Activated CD4-positive, alpha-beta memory T cell treated with anti-CD3 and anti-CD28 coated beads for 36 hours (primary cell): ENCODE measurements at regions not wholly inside any gene's neighbourhood (a gene's known extent, or its start where the extent isn't known, plus 50 kb on each side); places are given as distances from the start of the nearest gene placed in this dataset.

Source experiments
- CTCF ChIA-PET: fragments of 350-600 bp; sonication (Branson Sonifier 250); formaldehyde crosslinking; loops from one replicate; lab custom pipeline; 2021; ENCODE audit warnings: antibody characterized with exemption, inconsistent platforms; lab: Charles Lee
- POLR2A ChIA-PET: fragments of 350-600 bp; sonication (Branson Sonifier 250); formaldehyde crosslinking; loops from one replicate; lab custom pipeline; 2021; ENCODE audit warnings: antibody characterized with exemption; lab: Charles Lee
- DNase-seq: peaks from one replicate; pipeline ENCODE4 v3.0.0-alpha.2; 2020
- H3K27ac Mint-ChIP-seq: one replicate; pipeline ENCODE4 v1.8.0; 2021; ENCODE audit warnings: mixed read lengths
- H3K27me3 Mint-ChIP-seq: one replicate; pipeline ENCODE4 v1.8.0; 2021; ENCODE audit warnings: mixed read lengths
- H3K36me3 Mint-ChIP-seq: one replicate; pipeline ENCODE4 v1.8.0; 2021; ENCODE audit warnings: mixed read lengths
- H3K4me1 Mint-ChIP-seq: one replicate; pipeline ENCODE4 v1.8.0; 2021; ENCODE audit warnings: low read depth, mixed read lengths
- H3K4me3 Mint-ChIP-seq: one replicate; pipeline ENCODE4 v1.8.0; 2021; ENCODE audit warnings: mild to moderate bottlenecking, mixed read lengths
- H3K9me3 Mint-ChIP-seq: one replicate; pipeline ENCODE4 v1.8.0; 2021; ENCODE audit warnings: mixed read lengths
- intact Hi-C: fragments of 100-400 bp; cut with micrococcal nuclease; formaldehyde crosslinking; loops from one replicate; pipeline ENCODE4 v1.15.1; 2023

DNA sequence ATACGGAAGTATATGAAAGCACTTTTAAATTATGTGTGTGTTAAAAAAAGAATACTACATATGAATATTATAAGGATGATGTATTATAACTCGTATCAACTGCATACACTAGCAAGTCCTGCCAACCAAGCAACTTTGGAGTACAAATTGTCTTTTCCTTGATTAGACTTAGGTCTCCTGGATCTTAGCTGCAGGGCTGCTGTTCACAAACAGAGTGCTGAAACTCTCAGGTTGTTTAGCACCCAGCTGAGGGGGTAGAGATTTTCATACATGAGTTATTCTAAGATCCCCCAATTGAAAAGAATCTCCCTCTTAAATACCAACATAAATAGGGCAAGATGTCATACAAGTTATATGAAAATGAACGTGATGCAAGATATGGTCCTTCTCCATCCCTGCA lies 149.8 kb upstream of the TNC start:
- POLR2A ChIA-PET, result no interaction called here
- Mint-ChIP-seq H3K36me3 (no peaks in the 10 kb centered on the region), H3K9me3 (no peaks in the 10 kb centered on the region), H3K4me3 (no peak overlapping the region), H3K4me1 (no peaks in the 10 kb centered on the region), H3K27ac (no peak overlapping the region), H3K27me3 (peaks cover 3% of the 10 kb centered on the region)
- intact Hi-C loops, result no loop called here
- no peak for DNase-seq
- CTCF ChIA-PET, result no interaction called here

DNA sequence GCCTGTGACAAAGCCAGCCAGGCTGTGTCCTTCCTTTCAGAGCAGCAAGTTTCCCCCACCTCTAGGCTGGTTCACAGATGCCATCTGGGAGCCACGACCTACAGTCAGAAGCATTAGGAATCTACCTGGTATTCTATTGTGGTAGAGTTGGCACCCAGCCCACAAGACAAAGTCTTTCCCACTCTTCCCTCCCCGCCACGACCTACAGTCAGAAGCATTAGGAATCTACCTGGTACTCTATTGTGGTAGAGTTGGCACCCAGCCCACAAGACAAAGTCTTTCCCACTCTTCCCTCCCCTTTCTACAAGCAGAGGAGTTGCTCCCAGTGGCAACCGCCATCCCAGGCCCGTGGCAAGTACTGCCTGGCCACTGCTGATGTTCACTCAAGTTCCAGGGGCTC lies 157.8 kb upstream of the TNC start:
- ChIA-PET POLR2A (no interaction called here), CTCF (no interaction called here)
- Mint-ChIP-seq H3K27ac (no peak overlapping the region), H3K36me3 (no peaks in the 10 kb centered on the region), H3K27me3 (peaks cover 13% of the 10 kb centered on the region), H3K9me3 (no peaks in the 10 kb centered on the region), H3K4me3 (no peak overlapping the region), H3K4me1 (no peaks in the 10 kb centered on the region)
- DNase-seq, result no peak
- intact Hi-C loops, result no loop called here

DNA sequence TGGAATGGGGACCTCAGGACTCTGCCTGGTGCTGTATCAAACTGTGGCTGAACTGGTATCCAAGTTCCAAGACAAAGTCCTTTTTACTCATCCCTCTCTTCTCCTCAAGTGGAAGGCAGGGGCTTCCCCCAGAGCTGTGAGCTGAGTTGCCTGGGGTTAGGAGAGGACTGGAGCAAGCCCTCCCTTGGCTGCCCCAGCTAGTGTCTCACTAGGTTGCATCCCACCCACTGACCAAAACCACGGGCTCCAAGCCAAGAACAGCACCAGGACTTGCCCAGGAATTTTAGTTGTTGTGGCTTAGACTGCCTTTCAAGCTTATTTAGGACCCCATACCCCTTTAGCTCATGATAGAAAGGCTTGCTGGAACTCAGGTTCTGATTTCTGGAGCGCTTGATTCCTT lies 158.7 kb upstream of the TNC start:
- DNase-seq, result no peak
- no peak overlapping the region for H3K4me3 Mint-ChIP-seq
- no peak overlapping the region for H3K27ac Mint-ChIP-seq
- no peaks in the 10 kb centered on the region for H3K36me3 Mint-ChIP-seq
- peaks cover 13% of the 10 kb centered on the region for H3K27me3 Mint-ChIP-seq
- ChIA-PET POLR2A (no interaction called here), CTCF (no interaction called here)
- no peaks in the 10 kb centered on the region for H3K9me3 Mint-ChIP-seq
- H3K4me1 Mint-ChIP-seq, result no peaks in the 10 kb centered on the region
- intact Hi-C loops, result no loop called here

DNA sequence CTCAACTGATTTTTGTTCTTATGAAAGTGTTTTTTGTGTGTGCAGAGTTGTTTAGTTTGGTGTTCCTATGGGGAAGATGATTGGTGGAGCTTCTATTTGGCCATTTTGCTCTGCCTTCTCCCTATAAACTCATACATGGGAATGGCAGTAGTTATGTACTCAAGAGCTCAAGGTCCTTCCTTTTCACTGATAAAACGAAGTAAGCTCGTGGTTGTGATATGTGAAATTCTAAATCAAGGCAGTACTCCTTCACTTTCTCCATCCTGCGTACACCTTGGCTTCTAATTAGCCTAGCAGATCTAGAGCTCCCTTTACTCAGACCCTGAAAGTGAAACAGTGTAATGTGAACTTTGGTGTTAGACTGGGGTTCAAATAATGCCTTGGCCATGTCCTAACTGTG lies 159.3 kb upstream of the TNC start:
- CTCF ChIA-PET, result no interaction called here

DNA sequence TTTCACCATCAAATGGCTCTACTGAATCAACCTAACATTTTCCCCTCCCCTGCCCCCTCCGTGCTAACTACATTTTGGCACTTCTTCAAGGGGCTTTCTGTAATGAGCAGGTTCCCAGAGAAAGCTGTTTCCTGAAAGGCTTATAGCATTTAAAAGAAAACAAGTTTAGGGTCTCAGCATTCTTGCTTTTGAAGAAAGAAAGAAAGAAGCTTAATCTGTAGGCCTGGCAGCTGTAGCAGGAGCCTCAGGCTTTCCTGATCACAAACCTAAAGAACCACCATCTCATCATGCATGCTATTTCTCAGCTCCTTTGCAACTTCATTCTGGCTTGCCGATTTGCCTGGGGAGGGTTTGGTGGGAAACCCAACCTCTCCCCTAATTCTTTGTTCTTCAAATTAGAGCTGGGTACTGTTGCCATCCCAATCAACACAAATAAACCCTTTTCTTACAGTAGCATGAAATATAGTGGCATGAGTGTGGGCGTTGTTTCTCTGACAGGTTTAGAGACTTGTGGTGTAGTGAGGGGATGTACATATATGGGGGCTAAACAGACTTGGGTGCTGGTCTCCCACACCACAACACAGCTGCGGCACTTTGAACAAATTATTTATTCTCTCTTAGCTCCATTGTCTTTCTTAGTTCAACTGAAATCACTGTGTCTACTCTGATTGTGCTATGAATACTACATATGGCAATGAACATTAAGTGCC lies 160.5 kb upstream of the TNC start:
- Mint-ChIP-seq H3K4me3 (no peak overlapping the region), H3K4me1 (no peaks in the 10 kb centered on the region), H3K27ac (no peak overlapping the region), H3K36me3 (no peaks in the 10 kb centered on the region), H3K9me3 (no peaks in the 10 kb centered on the region), H3K27me3 (peaks cover 16% of the 10 kb centered on the region)
- no peak for DNase-seq
- intact Hi-C loops, result no loop called here
- CTCF ChIA-PET, result no interaction called here
- POLR2A ChIA-PET, result no interaction called here

More for the DNA sequence above, 159.3 kb upstream of the TNC start:
- H3K27ac Mint-ChIP-seq, result no peak overlapping the region
- H3K36me3 Mint-ChIP-seq, result no peaks in the 10 kb centered on the region
- intact Hi-C loops, result no loop called here
- POLR2A ChIA-PET, result no interaction called here
- no peaks in the 10 kb centered on the region for H3K4me1 Mint-ChIP-seq
- H3K9me3 Mint-ChIP-seq, result no peaks in the 10 kb centered on the region
- no peak overlapping the region for H3K4me3 Mint-ChIP-seq
- DNase-seq, result no peak
- H3K27me3 Mint-ChIP-seq, result peaks cover 16% of the 10 kb centered on the region

DNA sequence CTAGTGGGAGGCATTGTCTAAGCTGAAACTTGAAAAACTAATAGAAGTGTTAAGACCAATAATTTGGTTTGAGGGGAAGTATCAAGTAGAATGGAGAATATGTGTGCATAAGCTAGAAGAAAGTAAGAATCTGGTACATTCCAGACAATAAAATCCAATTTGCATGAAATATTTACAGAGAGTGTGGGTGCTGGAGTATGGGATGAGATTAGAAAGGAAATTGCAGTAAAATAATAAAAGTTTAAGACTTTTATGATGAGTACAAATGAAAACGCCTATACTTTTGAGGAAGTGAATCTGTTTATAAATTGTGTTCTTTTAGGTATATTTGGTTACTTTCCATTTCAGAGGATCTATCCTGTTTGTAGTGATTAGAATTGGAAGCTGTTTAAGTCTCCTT lies 165.4 kb upstream of the TNC start:
- no peak for DNase-seq
- ChIA-PET CTCF (no interaction called here), POLR2A (no interaction called here)
- Mint-ChIP-seq H3K27me3 (peaks cover 10% of the 10 kb centered on the region), H3K9me3 (no peaks in the 10 kb centered on the region), H3K4me1 (no peaks in the 10 kb centered on the region), H3K4me3 (no peak overlapping the region), H3K36me3 (no peaks in the 10 kb centered on the region), H3K27ac (no peak overlapping the region)
- intact Hi-C loops, result no loop called here

DNA sequence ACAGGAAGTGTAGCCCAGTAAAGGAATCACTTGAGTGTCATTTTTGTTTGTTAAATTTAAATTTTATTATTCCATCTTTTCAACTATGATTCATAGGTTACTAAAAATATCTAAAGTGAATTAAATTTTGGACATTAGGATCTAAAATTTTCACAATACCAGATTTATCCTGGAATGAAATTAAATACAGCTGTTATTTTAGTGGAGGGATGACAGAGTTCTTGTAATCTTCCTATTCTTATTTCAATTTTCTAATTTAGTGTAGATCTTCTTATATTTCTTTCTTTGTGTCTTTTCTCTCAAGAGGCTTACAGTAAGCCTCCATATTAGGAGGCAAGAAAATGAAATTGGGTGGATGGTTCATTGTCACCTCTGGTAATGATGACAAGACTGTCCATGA lies 167.9 kb upstream of the TNC start:
- Mint-ChIP-seq H3K4me1 (no peaks in the 10 kb centered on the region), H3K36me3 (no peaks in the 10 kb centered on the region), H3K9me3 (no peaks in the 10 kb centered on the region), H3K27ac (no peak overlapping the region), H3K4me3 (no peak overlapping the region), H3K27me3 (peaks cover 7% of the 10 kb centered on the region)
- POLR2A ChIA-PET, result no interaction called here
- DNase-seq, result no peak
- CTCF ChIA-PET, result no interaction called here
- intact Hi-C loops, result no loop called here

DNA sequence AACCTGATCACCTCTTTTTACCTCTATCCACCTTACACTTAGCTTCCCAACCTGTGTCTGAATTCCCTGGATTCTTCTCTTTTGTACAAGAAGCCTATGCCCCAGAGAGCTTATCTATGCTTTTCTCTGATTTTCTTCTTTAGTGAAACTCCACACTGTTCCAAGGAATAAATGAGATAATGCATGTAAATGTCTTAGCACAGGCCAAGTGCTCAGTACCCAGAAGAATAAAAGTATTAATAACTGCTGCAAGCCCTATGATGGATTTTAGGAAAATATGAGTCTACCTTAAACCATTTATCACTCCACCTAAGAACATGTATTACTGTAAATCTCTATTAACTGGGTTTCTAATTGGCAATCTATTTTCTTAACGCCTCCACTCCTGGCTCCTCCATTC lies 168.5 kb upstream of the TNC start:
- H3K4me1 Mint-ChIP-seq, result no peaks in the 10 kb centered on the region
- H3K4me3 Mint-ChIP-seq, result no peak overlapping the region

DNA sequence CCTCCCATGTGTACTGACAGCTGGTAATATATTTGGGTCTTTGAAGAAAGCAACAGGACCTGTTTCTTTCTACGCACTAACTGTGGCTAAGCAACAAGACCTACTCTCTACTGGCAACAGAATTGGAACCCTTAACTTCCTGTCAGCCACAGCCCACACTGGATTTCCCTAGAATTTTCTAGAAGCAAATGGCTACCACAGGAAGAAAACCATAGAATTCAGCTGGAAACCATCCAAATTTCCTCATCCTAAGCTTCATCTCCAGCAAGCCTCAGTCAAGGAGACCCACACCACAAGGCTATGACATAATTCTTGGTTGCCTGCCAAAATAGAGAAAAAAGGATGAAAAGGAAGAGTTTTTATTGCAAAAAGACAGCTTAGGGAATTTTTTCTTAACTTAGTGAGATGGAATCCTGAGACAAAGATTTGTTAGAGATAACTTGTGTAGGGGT lies 171.8 kb upstream of the TNC start:
- Mint-ChIP-seq H3K4me1 (no peaks in the 10 kb centered on the region), H3K4me3 (no peak overlapping the region), H3K9me3 (no peaks in the 10 kb centered on the region), H3K27ac (no peak overlapping the region), H3K36me3 (no peaks in the 10 kb centered on the region), H3K27me3 (peaks cover 1% of the 10 kb centered on the region)
- DNase-seq, result no peak
- POLR2A ChIA-PET, result no interaction called here
- CTCF ChIA-PET, result no interaction called here
- intact Hi-C loops, result no loop called here

More for the DNA sequence above, 168.5 kb upstream of the TNC start:
- Mint-ChIP-seq H3K27ac (no peak overlapping the region), H3K27me3 (peaks cover 7% of the 10 kb centered on the region), H3K36me3 (no peaks in the 10 kb centered on the region), H3K9me3 (no peaks in the 10 kb centered on the region)
- ChIA-PET POLR2A (no interaction called here), CTCF (no interaction called here)
- intact Hi-C loops, result no loop called here
- DNase-seq, result no peak

DNA sequence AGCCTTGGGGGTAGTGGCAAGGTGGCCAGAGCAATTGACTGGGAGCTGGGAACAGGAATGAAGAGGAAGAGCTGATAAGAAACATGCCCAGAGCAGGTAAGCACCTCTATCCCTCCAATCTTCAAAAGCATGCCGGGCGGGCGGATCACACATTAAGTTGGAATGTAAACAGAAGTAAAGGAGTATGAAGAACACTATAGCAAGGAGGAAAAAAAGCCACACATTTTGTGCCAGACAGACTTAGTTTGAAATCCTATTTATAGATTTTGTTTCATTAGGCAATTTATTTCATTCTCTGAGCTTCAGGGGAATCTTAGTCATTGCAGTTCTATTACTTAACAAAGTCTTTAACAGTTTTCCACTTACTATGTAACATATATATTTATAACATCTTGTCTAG lies 173.9 kb upstream of the TNC start:
- no peaks in the 10 kb centered on the region for H3K9me3 Mint-ChIP-seq
- no peak overlapping the region for H3K27ac Mint-ChIP-seq
- no peak overlapping the region for H3K4me3 Mint-ChIP-seq
- ChIA-PET CTCF (no interaction called here), POLR2A (no interaction called here)
- H3K36me3 Mint-ChIP-seq, result no peaks in the 10 kb centered on the region
- DNase-seq, result no peak
- peaks cover 5% of the 10 kb centered on the region for H3K27me3 Mint-ChIP-seq
- intact Hi-C loops, result no loop called here
- H3K4me1 Mint-ChIP-seq, result no peaks in the 10 kb centered on the region

DNA sequence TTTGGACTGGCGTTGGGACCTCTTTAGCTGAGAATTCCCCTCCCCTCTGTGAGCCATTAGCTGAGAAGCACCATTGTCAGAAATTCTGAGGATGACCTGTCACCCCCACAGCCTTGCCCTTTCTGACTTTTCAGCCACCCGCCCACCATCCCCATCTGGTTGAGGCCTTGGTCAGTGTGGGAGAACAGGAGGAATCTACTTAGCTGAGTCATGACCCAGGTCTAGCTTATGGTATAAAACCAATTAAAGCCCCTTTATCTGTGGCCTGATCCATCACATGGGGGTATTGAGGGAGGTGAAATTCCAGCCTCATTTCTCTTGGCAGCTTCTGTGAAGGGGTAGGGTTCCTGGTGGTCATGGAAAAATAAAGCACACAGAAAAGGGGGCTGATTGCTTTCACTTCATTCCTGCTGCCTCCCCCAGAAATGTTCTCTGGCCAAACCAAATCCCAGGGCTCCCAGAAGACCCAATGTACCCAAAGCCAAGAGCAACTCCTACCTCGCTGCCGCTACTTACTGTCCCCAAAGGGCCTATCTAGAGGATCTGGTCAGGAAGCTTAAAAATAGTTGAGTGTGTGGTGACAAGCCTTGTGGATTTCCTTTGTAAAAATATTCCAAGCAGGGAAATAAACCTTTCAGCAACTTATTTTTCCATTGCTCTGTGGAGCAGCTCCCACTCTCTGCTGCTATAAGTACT lies 174.8 kb upstream of the TNC start:
- Mint-ChIP-seq H3K27me3 (peaks cover 5% of the 10 kb centered on the region), H3K4me1 (no peaks in the 10 kb centered on the region), H3K4me3 (no peak overlapping the region), H3K36me3 (no peaks in the 10 kb centered on the region), H3K9me3 (no peaks in the 10 kb centered on the region), H3K27ac (no peak overlapping the region)
- intact Hi-C loops, result no loop called here
- POLR2A ChIA-PET, result no interaction called here
- DNase-seq, result no peak
- CTCF ChIA-PET, result no interaction called here

DNA sequence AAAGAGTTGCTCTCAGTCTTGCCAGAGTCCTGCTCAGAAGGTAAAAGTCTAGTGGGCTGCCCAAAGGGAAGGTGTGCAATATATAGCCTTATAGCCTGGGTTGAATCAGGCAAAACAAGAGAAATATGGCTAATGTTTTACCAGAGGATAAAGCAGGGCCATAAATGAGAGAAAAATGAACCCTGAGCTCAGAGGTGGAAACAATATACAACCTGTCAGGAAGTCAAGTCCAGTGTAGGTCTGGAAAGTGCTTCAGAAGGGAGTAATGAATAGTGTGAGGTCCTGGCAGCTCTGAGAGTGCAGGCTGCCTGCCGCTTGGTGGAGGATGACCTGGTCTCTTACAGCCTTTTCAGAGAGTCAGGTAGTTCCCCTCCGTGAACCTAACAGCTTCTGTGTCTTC lies 177.8 kb upstream of the TNC start:
- intact Hi-C loops, result no loop called here
- Mint-ChIP-seq H3K27ac (no peak overlapping the region), H3K4me3 (no peak overlapping the region), H3K4me1 (no peaks in the 10 kb centered on the region), H3K36me3 (no peaks in the 10 kb centered on the region), H3K9me3 (no peaks in the 10 kb centered on the region), H3K27me3 (peaks cover 7% of the 10 kb centered on the region)
- POLR2A ChIA-PET, result no interaction called here
- CTCF ChIA-PET, result no interaction called here
- no peak for DNase-seq
